OCI-LY7 (cell line): ENCODE measurements at regions not wholly inside any gene's neighbourhood (a gene's known extent, or its start where the extent isn't known, plus 50 kb on each side); places are given as distances from the start of the nearest gene placed in this dataset.

Experiments
- CTCF ChIP-seq: fragments of 200-600 bp; sonication (generic); conservative IDR thresholded peaks from 2 replicates; pipeline ENCODE4 v1.5.1; 2014; ENCODE audit warnings: mild to moderate bottlenecking, antibody characterized with exemption, low read length, moderate library complexity, mixed read lengths
- EZH2phosphoT487 ChIP-seq: fragments of 200-600 bp; sonication (generic); IDR thresholded peaks from 2 replicates; pipeline ENCODE4 v1.6.1; 2018; ENCODE audit warnings: low read depth, borderline replicate concordance, mild to moderate bottlenecking, mixed run types, antibody characterized with exemption, low read length, moderate library complexity, mixed read lengths

DNA sequence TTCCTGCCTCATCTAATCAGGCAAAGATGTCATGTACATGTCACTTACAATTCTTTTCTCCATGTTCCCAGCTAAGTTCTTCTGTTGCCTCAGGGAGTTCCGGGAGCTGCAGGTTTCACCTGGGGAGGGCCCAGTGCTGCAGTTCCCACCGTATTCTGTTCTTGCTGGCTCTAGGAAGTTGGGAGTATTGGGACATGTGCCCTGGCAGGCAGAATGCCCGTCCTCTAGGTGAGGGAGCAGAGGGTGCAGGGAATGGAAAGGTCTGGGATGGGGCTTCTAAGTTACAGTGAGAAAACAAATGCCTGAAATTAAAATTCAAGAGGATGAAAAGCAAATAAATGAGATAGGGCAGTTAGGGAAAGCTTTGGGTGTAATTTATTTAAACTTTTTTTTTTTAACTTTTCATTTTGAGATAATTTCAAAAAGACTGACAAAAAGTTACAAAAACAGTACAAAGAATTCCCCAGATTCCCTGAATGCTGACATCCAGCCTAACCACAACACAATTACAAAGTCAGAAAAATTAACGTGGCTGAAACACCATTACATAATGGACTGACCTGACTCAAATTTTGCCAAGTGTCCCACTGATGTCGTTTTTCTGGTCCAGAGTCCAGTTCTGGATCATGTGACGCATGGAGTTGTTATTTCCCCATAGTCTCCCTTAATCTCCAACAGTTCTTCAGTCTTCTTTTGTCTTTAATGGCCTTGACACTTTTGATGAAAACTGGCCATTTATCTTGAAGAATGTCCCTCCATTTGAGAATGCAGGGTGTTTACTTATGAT, 187.2 kb upstream of the MYL2 start:
- TF ChIP-seq CTCF (no peak), EZH2phosphoT487 (no peak)
